H9 (cell line): ENCODE measurements at regions not wholly inside any gene's neighbourhood (a gene's known extent, or its start where the extent isn't known, plus 50 kb on each side); places are given as distances from the start of the nearest gene placed in this dataset.

Experiments
- DNase-seq: peaks from one replicate; pipeline ENCODE4 v3.0.0-alpha.2; 2017
- H2AFZ ChIP-seq: one replicate; pipeline ENCODE4 v1.6.1; 2013; ENCODE audit warnings: mild to moderate bottlenecking, low read length, control low read depth, moderate library complexity
- H2AK5ac ChIP-seq: 2 replicates; pipeline ENCODE4 v1.6.1; 2013; ENCODE audit warnings: low read length, control low read depth, mixed read lengths; ENCODE audit not compliant: insufficient read length
- H2BK120ac ChIP-seq: one replicate; pipeline ENCODE4 v1.6.1; 2013; ENCODE audit warnings: low read depth, mild to moderate bottlenecking, low read length, control low read depth, inconsistent platforms; ENCODE audit not compliant: poor library complexity, severe bottlenecking
- H2BK12ac ChIP-seq: 2 replicates; pipeline ENCODE4 v1.6.1; 2013; ENCODE audit warnings: low read length, control low read depth, mixed read lengths, low read depth; ENCODE audit not compliant: insufficient read length
- H2BK15ac ChIP-seq: 2 replicates; pipeline ENCODE4 v1.6.1; 2013; ENCODE audit warnings: low read depth, low read length, control low read depth
- H2BK20ac ChIP-seq: one replicate; pipeline ENCODE4 v1.6.1; 2013; ENCODE audit warnings: low read depth, mild to moderate bottlenecking, low read length, control low read depth, inconsistent platforms; ENCODE audit not compliant: poor library complexity, severe bottlenecking
- H2BK5ac ChIP-seq: 2 replicates; pipeline ENCODE4 v1.6.1; 2013; ENCODE audit warnings: low read length, control low read depth, mixed read lengths; ENCODE audit not compliant: insufficient read length
- H3K14ac ChIP-seq: 2 replicates; pipeline ENCODE4 v1.6.1; 2013; ENCODE audit warnings: low read length, control low read depth; ENCODE audit not compliant: insufficient read depth
- H3K18ac ChIP-seq: 2 replicates; pipeline ENCODE4 v1.6.1; 2013; ENCODE audit warnings: low read depth, mild to moderate bottlenecking, mixed read lengths, low read length, control low read depth; ENCODE audit not compliant: insufficient read length
- H3K23ac ChIP-seq: 2 replicates; pipeline ENCODE4 v1.6.1; 2013; ENCODE audit warnings: low read length, control low read depth, mixed read lengths, low read depth; ENCODE audit not compliant: insufficient read length
- H3K23me2 ChIP-seq: 2 replicates; pipeline ENCODE4 v1.6.1; 2013; ENCODE audit warnings: low read depth, mild to moderate bottlenecking, mixed read lengths, low read length, control low read depth; ENCODE audit not compliant: insufficient read length, poor library complexity, severe bottlenecking
- H3K27ac ChIP-seq: 2 replicates; pipeline ENCODE4 v1.5.1; 2013; ENCODE audit warnings: low read length, control low read depth, mixed read lengths, low read depth; ENCODE audit not compliant: insufficient read length
- H3K27me3 ChIP-seq: 2 replicates; pipeline ENCODE4 v1.6.1; 2013; ENCODE audit warnings: low read length, control low read depth, inconsistent platforms; ENCODE audit not compliant: insufficient read depth
- H3K4ac ChIP-seq: 2 replicates; pipeline ENCODE4 v1.6.1; 2013; ENCODE audit warnings: low read depth, mild to moderate bottlenecking, control low read depth, inconsistent platforms, low read length, moderate library complexity
- H3K4me1 ChIP-seq: 2 replicates; pipeline ENCODE4 v1.6.1; 2013; ENCODE audit warnings: low read length, control low read depth, inconsistent platforms; ENCODE audit not compliant: insufficient read depth
- H3K4me2 ChIP-seq: 2 replicates; pipeline ENCODE4 v1.6.1; 2013; ENCODE audit warnings: low read length, control low read depth, mixed read lengths; ENCODE audit not compliant: insufficient read length, insufficient read depth
- H3K56ac ChIP-seq: 2 replicates; pipeline ENCODE4 v1.6.1; 2013; ENCODE audit warnings: low read depth, mild to moderate bottlenecking, mixed read lengths, low read length, control low read depth; ENCODE audit not compliant: insufficient read length
- H3K79me1 ChIP-seq: 2 replicates; pipeline ENCODE4 v1.6.1; 2013; ENCODE audit warnings: low read depth, mild to moderate bottlenecking, moderate library complexity, low read length, control low read depth, inconsistent platforms; ENCODE audit not compliant: insufficient read depth, poor library complexity, severe bottlenecking
- H3K79me2 ChIP-seq: 2 replicates; pipeline ENCODE4 v1.6.1; 2013; ENCODE audit warnings: low read length, control low read depth, inconsistent platforms; ENCODE audit not compliant: insufficient read depth
- H3K9ac ChIP-seq: 2 replicates; pipeline ENCODE4 v1.6.1; 2013; ENCODE audit warnings: low read length, control low read depth, mixed read lengths; ENCODE audit not compliant: insufficient read length; ENCODE audit errors: extremely low read depth
- H3K9me3 ChIP-seq: one replicate; pipeline ENCODE4 v1.6.1; 2013; ENCODE audit warnings: low read depth, low read length, inconsistent platforms; ENCODE audit not compliant: control insufficient read depth
- H3T11ph ChIP-seq: one replicate; pipeline ENCODE4 v1.6.1; 2013; ENCODE audit warnings: mild to moderate bottlenecking, low read length, control low read depth, inconsistent platforms
- H4K20me1 ChIP-seq: one replicate; pipeline ENCODE4 v1.6.1; 2013; ENCODE audit not compliant: control insufficient read depth, insufficient read length, insufficient read depth
- H4K5ac ChIP-seq: 2 replicates; pipeline ENCODE4 v1.6.1; 2013; ENCODE audit warnings: low read depth, mild to moderate bottlenecking, mixed read lengths, low read length, control low read depth; ENCODE audit not compliant: insufficient read length
- H4K8ac ChIP-seq: replicated peaks from 2 replicates; pipeline ENCODE4 v1.6.1; 2013; ENCODE audit warnings: low read length, control low read depth, mixed read lengths, low read depth; ENCODE audit not compliant: insufficient read length
- H4K91ac ChIP-seq: 2 replicates; pipeline ENCODE4 v1.6.1; 2013; ENCODE audit warnings: low read depth, mild to moderate bottlenecking, moderate library complexity, mixed read lengths, low read length, control low read depth; ENCODE audit not compliant: insufficient read length
- H3K27ac Mint-ChIP-seq, 3 experiments: 2 replicates in 2 of 3; 3 replicates in 1 of 3; pipeline ENCODE4 v1.8.0; 2020 to 2021; ENCODE audit warnings: mixed read lengths in 3 of 3, mild to moderate bottlenecking in 1 of 3, moderate library complexity in 1 of 3
- H3K27me3 Mint-ChIP-seq: 2 replicates; pipeline ENCODE4 v1.8.0; 2021; ENCODE audit warnings: low read depth, mild to moderate bottlenecking, moderate library complexity, mixed read lengths
- H3K36me3 Mint-ChIP-seq, 3 experiments: 2 replicates in 2 of 3; 3 replicates in 1 of 3; pipeline ENCODE4 v1.8.0; 2020 to 2021; ENCODE audit warnings: low read depth in 3 of 3, mixed read lengths in 3 of 3; ENCODE audit not compliant: insufficient read depth in 1 of 3
- H3K4me1 Mint-ChIP-seq, 2 experiments: 2 replicates each; pipeline ENCODE4 v1.8.0; 2020; ENCODE audit warnings: mixed read lengths in 2 of 2
- H3K4me3 Mint-ChIP-seq, 2 experiments: 2 replicates in 1 of 2; 3 replicates in 1 of 2; pipeline ENCODE4 v1.8.0; 2020 to 2021; ENCODE audit warnings: mild to moderate bottlenecking in 2 of 2, mixed read lengths in 2 of 2, moderate library complexity in 1 of 2
- H3K9me3 Mint-ChIP-seq, 2 experiments: 2 replicates in 1 of 2; 3 replicates in 1 of 2; pipeline ENCODE4 v1.8.0; 2020; ENCODE audit warnings: mild to moderate bottlenecking in 2 of 2, mixed read lengths in 2 of 2, moderate library complexity in 1 of 2
- CTCF ChIP-seq: fragments of 200-600 bp; sonication (generic); conservative IDR thresholded peaks from 3 replicates; pipeline ENCODE4 v1.8.0; 2021; ENCODE audit warnings: antibody characterized with exemption, mild to moderate bottlenecking
- WGBS: extraction: QIAGEN DNeasy Blood & Tissue Kit; methylation state at CpG from one replicate; pipeline ENCODE4 v1.1.7; 2013; ENCODE audit warnings: missing lambda C conversion rate, low lambda C conversion rate, mixed read lengths; ENCODE audit not compliant: insufficient read length; ENCODE audit errors: extremely low coverage; 5-methylcytosine and 5-hydroxymethylcytosine counted together

- H3K9ac ChIP-seq = no peak overlapping the region
- DNase-seq = peak; percentile 26
- no peak overlapping the region for H4K8ac ChIP-seq
- H3K27ac Mint-ChIP-seq = no peak overlapping the region
- H3K4ac ChIP-seq = no peak overlapping the region
- no peak overlapping the region for H3T11ph ChIP-seq
- H2BK5ac ChIP-seq = no peak overlapping the region
- H3K4me1 Mint-ChIP-seq = peaks cover 71 to 74% of the 10 kb centered on the region in 2 experiments
- H3K27me3 ChIP-seq = no peaks in the 10 kb centered on the region; the same call in 1 of the 2 replicates
- no peak overlapping the region for H4K5ac ChIP-seq
- no peak for TF ChIP-seq CTCF
- no peak overlapping the region for H4K91ac ChIP-seq
- no peak overlapping the region for H3K27ac ChIP-seq
- H3K56ac ChIP-seq = no peak overlapping the region
- H3K14ac ChIP-seq = no peak overlapping the region
- no peak overlapping the region for H2BK12ac ChIP-seq
- H3K79me1 ChIP-seq = no peaks in the 10 kb centered on the region
- H2BK15ac ChIP-seq = no peak overlapping the region
- H3K4me3 Mint-ChIP-seq = no peak overlapping the region; a peak in 1 of 5 replicates
- H3K79me2 ChIP-seq = no peaks in the 10 kb centered on the region
- no peak overlapping the region for H3K23ac ChIP-seq
- H3K23me2 ChIP-seq = peaks cover 3% of the 10 kb centered on the region
- H3K4me2 ChIP-seq = no peak overlapping the region
- H3K9me3 ChIP-seq = no peaks in the 10 kb centered on the region
- no peak overlapping the region for H3K18ac ChIP-seq
- no peak overlapping the region for H2AK5ac ChIP-seq
- H2AFZ ChIP-seq = no peak overlapping the region
- no peaks in the 10 kb centered on the region; a peak in 1 of 5 replicates for H3K9me3 Mint-ChIP-seq
- no CpG with 5 or more reads among the region's 11 CpGs for WGBS
- no peaks in the 10 kb centered on the region for H4K20me1 ChIP-seq
- no peaks in the 10 kb centered on the region for H3K36me3 Mint-ChIP-seq
- peaks cover 10% of the 10 kb centered on the region; the same call in 1 of the 2 replicates for H3K4me1 ChIP-seq
- H3K27me3 Mint-ChIP-seq = peaks cover 57% of the 10 kb centered on the region
- no peak overlapping the region for H2BK20ac ChIP-seq
- H2BK120ac ChIP-seq = no peak overlapping the region
These were observed 68.7 kb upstream of the UNC5A start for GRCh38 chr5:176741561-176742211.
